HL-60 (cell line): ENCODE measurements at regions not wholly inside any gene's neighbourhood (a gene's known extent, or its start where the extent isn't known, plus 50 kb on each side); places are given as distances from the start of the nearest gene placed in this dataset.

Source experiments
- GABPA ChIP-seq: IDR thresholded peaks from 2 replicates; pipeline ENCODE4 v1.6.1; 2012; ENCODE audit warnings: low read depth
- POLR2AphosphoS5 ChIP-seq: IDR thresholded peaks from 2 replicates; pipeline ENCODE4 v1.6.1; 2012; ENCODE audit warnings: low read depth
- TF ChIP-seq, protein P1 (sequence below): IDR thresholded peaks from one replicate; pipeline ENCODE4 v1.5.1; 2011; ENCODE audit warnings: low read length, control low read depth, inconsistent platforms; ENCODE audit not compliant: insufficient read depth
- TF ChIP-seq, protein P2 (sequence below): IDR thresholded peaks from 2 replicates; pipeline ENCODE4 v1.6.1; 2012; ENCODE audit warnings: low read depth; ENCODE audit not compliant: insufficient replicate concordance

DNA sequence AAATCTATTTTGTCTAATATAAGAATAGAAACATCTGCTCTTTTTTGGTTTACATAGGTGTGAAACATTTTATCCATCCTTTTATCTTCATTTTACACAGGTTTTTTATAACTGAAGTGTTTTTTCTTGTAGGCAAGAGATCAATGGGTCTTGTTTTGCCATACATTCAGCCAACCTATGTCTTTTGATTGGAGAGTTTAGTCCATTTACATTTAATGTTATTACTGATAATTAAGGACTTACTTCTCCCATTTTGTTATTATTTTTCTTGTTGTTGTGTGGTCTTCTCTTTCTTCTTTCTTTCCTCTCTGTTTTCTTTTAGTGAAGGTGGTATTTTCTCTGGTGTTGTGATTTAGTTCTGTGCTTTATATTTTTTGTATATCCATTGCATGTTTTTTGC lies 785.3 kb downstream of the ARAP2 start:
- TF ChIP-seq, protein P1, sequence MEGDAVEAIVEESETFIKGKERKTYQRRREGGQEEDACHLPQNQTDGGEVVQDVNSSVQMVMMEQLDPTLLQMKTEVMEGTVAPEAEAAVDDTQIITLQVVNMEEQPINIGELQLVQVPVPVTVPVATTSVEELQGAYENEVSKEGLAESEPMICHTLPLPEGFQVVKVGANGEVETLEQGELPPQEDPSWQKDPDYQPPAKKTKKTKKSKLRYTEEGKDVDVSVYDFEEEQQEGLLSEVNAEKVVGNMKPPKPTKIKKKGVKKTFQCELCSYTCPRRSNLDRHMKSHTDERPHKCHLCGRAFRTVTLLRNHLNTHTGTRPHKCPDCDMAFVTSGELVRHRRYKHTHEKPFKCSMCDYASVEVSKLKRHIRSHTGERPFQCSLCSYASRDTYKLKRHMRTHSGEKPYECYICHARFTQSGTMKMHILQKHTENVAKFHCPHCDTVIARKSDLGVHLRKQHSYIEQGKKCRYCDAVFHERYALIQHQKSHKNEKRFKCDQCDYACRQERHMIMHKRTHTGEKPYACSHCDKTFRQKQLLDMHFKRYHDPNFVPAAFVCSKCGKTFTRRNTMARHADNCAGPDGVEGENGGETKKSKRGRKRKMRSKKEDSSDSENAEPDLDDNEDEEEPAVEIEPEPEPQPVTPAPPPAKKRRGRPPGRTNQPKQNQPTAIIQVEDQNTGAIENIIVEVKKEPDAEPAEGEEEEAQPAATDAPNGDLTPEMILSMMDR = no peak
- TF ChIP-seq, protein P2, sequence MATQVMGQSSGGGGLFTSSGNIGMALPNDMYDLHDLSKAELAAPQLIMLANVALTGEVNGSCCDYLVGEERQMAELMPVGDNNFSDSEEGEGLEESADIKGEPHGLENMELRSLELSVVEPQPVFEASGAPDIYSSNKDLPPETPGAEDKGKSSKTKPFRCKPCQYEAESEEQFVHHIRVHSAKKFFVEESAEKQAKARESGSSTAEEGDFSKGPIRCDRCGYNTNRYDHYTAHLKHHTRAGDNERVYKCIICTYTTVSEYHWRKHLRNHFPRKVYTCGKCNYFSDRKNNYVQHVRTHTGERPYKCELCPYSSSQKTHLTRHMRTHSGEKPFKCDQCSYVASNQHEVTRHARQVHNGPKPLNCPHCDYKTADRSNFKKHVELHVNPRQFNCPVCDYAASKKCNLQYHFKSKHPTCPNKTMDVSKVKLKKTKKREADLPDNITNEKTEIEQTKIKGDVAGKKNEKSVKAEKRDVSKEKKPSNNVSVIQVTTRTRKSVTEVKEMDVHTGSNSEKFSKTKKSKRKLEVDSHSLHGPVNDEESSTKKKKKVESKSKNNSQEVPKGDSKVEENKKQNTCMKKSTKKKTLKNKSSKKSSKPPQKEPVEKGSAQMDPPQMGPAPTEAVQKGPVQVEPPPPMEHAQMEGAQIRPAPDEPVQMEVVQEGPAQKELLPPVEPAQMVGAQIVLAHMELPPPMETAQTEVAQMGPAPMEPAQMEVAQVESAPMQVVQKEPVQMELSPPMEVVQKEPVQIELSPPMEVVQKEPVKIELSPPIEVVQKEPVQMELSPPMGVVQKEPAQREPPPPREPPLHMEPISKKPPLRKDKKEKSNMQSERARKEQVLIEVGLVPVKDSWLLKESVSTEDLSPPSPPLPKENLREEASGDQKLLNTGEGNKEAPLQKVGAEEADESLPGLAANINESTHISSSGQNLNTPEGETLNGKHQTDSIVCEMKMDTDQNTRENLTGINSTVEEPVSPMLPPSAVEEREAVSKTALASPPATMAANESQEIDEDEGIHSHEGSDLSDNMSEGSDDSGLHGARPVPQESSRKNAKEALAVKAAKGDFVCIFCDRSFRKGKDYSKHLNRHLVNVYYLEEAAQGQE = no peak
- no peak for TF ChIP-seq POLR2AphosphoS5
- TF ChIP-seq GABPA = no peak
